ENCODE measurements at regions not wholly inside any gene's neighbourhood (a gene's known extent, or its start where the extent isn't known, plus 50 kb on each side); places are given as distances from the start of the nearest gene placed in this dataset.

DNA sequence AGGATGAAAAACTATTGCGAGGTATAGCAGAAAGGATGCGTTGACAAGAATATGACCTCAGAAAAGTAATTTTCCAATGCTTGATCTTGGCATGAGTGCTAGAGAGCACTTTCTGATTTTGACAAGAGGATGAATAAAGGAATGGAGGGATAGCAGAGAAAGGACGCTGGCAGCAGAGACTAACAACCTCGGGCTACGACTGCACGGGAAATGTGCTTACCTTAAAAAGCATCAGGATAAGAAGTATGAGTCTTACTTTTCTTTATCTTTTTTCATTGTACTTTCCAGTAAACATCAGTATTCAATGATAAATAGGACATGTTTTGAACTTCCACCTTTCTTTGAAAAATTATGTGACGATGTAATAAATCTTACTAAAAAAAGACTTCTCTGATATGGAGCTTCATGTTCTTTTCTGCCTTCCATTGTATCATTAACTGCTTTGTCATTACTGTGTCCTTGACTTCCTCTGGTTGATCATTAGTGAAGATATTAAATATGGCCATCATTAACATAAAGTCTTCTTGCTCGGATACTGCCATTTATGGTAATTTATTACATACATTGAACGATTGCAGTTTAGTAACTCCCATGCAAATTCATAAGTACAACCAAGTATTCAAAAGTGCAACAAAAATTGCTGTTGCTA lies 265.6 kb downstream of the DSEL start:
- POLR2A ChIA-PET = no interaction called here
- CTCF ChIA-PET = no interaction called here

DNA sequence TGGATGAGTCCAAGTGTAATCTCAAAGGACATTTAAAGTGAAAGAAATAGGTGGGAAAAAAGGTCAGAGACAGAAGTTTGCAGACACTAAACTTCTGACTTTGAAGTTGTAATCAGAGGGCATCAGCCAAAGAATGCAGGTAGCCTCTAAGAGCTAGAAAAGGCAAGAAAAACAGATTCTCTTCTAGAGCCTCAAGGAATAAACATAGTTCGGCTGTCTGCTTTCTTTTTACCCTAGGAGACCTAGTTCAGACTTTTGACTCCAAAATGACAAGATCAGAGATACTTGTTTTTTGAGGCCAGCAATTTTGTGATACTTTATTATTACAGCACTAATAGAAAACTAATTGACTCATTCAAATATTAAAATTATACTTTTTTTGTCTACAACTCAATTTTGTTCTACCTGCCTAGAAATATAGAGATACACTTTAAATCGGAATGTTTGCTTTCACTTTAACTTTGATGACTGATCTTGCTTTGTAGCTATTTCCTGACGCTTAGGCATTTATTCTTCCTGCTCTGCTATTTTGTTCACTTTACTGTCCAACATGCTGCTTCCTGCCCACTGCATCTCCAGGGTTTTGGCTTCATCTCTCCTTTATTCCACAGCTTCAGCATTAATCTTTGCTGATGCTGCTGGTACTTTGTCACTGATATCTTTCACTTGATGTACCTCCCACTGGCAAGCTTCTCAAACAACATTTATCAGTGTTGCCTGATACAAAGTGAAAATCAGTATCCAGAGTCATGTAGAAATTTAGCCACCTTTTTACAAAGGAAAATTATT lies 272.5 kb downstream of the DSEL start:
- ChIA-PET POLR2A (no interaction called here), CTCF (no interaction called here)

- ChIA-PET POLR2A (no interaction called here), CTCF (no interaction called here)
Observed at GRCh38 chr18:67242001-67242400, 274.5 kb downstream of the DSEL start.

- POLR2A ChIA-PET = no interaction called here
- CTCF ChIA-PET = no interaction called here
Observed at GRCh38 chr18:67241299-67241698, 275.2 kb downstream of the DSEL start.

- CTCF ChIA-PET = no interaction called here
- POLR2A ChIA-PET = no interaction called here
Observed at GRCh38 chr18:67239826-67240225, 276.7 kb downstream of the DSEL start.

GRCh38 chr18:67232991-67233390 lies 283.5 kb downstream of the DSEL start:
- ChIA-PET CTCF (no interaction called here), POLR2A (no interaction called here)

DNA sequence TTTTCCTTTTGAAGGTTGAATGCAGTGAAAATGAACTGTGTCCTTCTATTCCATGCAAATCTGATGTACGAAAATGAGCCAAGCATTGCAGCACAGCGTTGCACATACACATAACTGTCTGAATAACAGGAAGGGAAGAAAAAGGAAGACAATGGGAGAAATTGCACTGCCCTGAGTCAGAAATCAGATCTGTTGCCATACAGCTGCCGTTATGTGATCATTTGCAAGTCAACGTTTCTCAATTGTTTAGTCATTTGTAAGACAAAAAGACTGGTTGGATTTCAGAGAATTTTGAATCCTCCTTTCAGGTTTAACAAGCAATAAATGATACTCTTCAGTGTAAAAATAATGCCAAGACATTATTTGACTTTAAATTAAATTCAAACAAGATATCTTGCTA lies 284.1 kb downstream of the DSEL start:
- POLR2A ChIA-PET = no interaction called here
- CTCF ChIA-PET = no interaction called here

GRCh38 chr18:67222887-67223286 lies 293.6 kb downstream of the DSEL start:
- ChIA-PET CTCF (no interaction called here), POLR2A (no interaction called here)

DNA sequence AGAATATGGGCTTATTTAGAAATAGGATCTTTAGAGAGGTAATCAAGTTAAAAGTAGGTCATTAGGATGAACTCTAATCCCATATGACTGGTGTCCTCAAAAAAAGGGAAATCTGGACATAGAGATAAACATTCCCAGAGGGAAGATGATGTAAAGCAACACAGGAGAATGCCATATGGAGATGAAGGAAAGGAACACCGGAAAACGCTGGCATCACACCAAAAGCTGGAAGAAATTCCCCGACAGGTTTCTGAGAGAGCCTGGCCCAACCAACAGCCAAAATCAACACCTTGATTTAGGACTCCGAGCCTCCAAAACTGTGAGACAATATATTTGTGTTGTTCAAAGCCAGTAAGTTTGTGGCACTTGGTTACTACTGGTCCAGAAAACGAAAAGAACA lies 296.7 kb downstream of the DSEL start:
- CTCF ChIA-PET = no interaction called here
- POLR2A ChIA-PET = no interaction called here

DNA sequence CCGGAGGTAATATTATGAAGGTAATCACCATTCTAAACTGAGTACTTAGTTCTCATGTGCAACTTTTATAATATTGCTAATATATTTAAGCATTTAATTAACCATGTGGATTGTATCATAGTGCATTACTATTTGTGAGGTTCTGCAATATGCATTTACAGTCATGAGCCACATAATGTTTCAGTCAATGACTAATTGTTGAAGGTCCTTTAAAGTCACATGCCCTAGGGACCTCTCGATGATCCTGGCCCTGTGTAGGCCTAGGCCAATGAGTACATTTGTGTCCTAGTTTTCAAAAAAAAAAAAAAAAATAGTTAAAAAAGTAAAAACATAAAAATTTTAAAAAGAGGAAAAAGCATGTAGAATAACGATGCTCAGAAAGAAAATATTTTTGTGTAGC lies 298.0 kb downstream of the DSEL start:
- ChIA-PET POLR2A (no interaction called here), CTCF (interaction anchor here (0.7 kb wide), 1 partner anchor 11 kb away, joined by 3 read pairs; no protein-coding TSS in a partner anchor)

DNA sequence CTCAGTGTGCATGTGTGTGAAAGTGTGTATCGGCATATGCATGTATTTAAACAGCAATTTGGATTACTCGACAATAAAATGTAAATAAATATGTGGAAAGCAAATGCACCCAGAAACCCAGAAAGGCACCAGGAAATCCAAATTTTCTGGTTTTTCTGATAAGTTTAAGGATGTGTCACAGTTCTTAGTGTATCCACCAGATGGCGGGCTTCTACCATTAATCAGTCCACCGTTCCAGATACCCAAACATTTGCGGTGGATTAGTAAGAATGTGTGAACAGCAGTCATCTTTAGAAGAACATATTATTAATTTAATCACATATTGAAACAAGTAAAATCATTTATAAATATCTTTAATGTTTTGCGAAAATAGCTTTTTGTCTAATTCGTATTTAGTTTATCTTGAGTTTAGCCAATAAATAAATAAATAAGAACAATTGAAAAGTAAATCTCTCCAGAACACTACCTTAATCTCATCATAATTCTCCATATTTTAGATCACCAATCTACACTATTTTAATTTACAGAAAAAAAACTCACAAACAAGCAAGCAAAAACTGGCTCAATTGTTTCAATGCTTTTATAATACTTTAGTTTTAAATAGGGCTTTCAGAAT lies 298.9 kb downstream of the DSEL start:
- POLR2A ChIA-PET = no interaction called here
- CTCF ChIA-PET = interaction anchor here (1.2 kb wide), 1 partner anchor 298 kb away, joined by 3 read pairs; no protein-coding TSS in a partner anchor

DNA sequence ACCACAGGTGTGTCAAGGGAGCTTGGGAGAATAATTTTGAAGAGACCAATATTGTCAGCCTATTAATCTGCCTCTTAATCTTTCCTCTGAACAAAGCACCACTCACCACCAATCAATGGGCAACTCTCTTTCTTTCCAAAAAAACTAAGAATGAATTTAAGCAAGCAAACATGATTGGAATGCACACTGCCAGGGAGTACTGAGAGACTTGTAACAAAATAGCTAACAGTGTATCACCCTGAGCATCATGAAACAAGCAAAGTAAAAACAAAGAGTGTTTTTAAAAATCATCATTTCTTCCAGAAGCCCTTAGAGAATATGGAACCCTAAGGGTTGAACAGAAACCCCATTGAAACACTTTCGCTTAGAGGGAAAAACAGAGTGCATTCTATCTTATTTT lies 299.7 kb downstream of the DSEL start:
- CTCF ChIA-PET = no interaction called here
- POLR2A ChIA-PET = interaction anchor here (0.6 kb wide), 1 partner anchor 1485 kb away, joined by 3 read pairs; no protein-coding TSS in a partner anchor

GRCh38 chr18:67215686-67216085 lies 300.8 kb downstream of the DSEL start:
- POLR2A ChIA-PET = no interaction called here
- CTCF ChIA-PET = no interaction called here

GRCh38 chr18:67211646-67212045 lies 304.9 kb downstream of the DSEL start:
- ChIA-PET CTCF (no interaction called here), POLR2A (no interaction called here)

- POLR2A ChIA-PET = no interaction called here
- CTCF ChIA-PET = interaction anchor here (1.4 kb wide), 1 partner anchor 96 kb away, joined by 5 read pairs; no protein-coding TSS in a partner anchor
Observed at GRCh38 chr18:67200665-67201064, 315.9 kb downstream of the DSEL start.

DNA sequence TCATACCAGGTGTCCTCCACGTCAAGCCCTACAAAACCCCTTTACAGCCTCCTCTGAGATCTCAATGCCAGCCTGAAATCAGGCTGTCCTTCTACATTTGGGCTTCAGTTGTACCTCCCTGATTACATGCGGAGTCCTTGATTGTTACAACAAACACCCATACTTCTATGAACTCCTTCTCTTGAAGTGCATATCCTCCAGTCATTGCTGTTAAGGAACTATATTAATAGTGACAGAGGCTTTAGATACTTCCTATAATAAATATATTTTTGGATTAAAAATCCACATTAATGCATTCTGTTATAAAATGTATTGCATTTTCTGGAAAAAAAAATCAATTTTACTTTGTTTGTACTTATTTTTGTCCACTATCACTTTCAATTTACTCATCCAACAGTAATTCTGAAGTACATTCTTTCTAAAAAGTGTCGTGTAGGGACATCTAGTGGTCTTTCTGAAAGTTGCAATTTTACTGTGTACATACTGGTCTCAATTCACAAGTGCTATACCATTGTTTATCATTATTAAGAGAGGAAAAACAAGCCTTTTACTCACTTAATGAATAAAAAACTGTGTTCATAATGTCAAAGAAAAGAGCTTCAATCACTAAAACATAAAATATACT lies 316.4 kb downstream of the DSEL start:
- ChIA-PET POLR2A (no interaction called here), CTCF (interaction anchor here (1.4 kb wide), 1 partner anchor 95 kb away, joined by 5 read pairs; no protein-coding TSS in a partner anchor)

GRCh38 chr18:67194886-67195285 lies 321.6 kb downstream of the DSEL start:
- ChIA-PET POLR2A (no interaction called here), CTCF (no interaction called here)

DNA sequence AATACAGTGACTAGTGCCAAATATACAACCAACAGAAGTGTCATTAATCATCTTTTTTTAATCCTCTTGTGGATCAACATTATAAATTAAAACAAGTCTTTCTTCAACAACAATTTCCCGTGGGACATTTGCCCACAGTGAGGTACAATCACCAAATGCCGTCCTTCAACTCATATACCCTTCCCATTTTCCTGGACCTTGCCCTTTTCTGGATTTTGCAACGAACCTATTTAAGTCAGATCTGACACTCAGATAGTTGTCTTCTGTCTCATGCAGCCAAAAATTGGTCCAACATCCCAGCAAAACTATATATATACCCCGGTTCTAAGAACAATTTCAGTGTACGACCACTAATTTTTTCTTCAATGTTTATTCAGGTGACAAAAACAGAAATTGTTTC lies 324.0 kb downstream of the DSEL start:
- ChIA-PET CTCF (no interaction called here), POLR2A (no interaction called here)

- CTCF ChIA-PET = interaction anchor here (0.6 kb wide), 1 partner anchor 1440 kb away, joined by 3 read pairs; no protein-coding TSS in a partner anchor
- POLR2A ChIA-PET = no interaction called here
Observed at GRCh38 chr18:67183398-67183797, 333.1 kb downstream of the DSEL start.

DNA sequence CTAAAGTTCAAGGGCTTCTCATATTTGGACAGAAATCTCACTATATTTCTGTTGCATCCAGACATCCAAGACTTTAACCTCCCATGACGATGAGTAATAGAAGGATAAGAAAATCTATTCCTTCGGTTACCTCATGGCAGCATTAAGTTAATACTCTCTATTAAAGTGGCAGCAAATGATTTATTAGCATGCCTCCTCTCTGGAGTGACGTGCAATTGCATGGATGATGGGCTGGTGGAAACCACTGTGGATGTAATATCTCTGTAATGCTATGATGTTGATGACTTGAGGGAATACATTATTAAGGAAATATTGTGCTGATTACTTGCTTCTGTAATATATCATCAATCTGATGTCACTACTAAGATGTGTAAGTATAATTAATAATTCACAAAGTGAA lies 336.8 kb downstream of the DSEL start:
- POLR2A ChIA-PET = no interaction called here
- CTCF ChIA-PET = no interaction called here

DNA sequence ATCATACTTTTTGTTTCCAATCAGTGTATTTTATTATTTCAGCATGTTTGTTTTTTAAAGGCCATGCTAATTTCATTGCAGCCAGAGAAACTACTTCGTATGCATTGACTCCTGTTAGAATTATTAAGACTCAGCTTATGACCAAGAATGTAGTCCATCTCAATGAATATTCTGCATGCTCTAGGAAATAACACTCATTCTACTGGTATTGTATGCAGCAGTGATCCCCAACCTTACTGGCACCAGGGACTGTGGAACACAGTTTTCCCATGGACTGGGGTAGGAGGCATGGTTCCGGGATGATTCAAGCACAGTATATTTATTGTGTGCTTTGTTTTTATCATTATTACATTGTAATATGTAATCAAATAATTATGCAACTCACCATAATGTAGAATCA lies 356.9 kb downstream of the DSEL start:
- POLR2A ChIA-PET = no interaction called here
- CTCF ChIA-PET = no interaction called here
